Neural crest cell (in vitro differentiated cells): ENCODE measurements at regions not wholly inside any gene's neighbourhood (a gene's known extent, or its start where the extent isn't known, plus 50 kb on each side); places are given as distances from the start of the nearest gene placed in this dataset.

Experiments used
- DNase-seq: peaks from one replicate; pipeline ENCODE4 v3.0.0; 2021; ENCODE audit warnings: low read depth, mixed read lengths, low spot score
- H3K27ac Mint-ChIP-seq: one replicate; pipeline ENCODE4 v1.8.0; 2021; ENCODE audit warnings: mild to moderate bottlenecking, mixed read lengths; ENCODE audit not compliant: unreplicated experiment
- H3K27me3 Mint-ChIP-seq: 2 replicates; pipeline ENCODE4 v1.8.0; 2021; ENCODE audit warnings: low read depth, mild to moderate bottlenecking, mixed read lengths
- H3K36me3 Mint-ChIP-seq: 2 replicates; pipeline ENCODE4 v1.8.0; 2021; ENCODE audit warnings: low read depth, mild to moderate bottlenecking, mixed read lengths
- H3K4me1 Mint-ChIP-seq: 2 replicates; pipeline ENCODE4 v1.8.0; 2021; ENCODE audit warnings: mixed read lengths
- H3K4me3 Mint-ChIP-seq: one replicate; pipeline ENCODE4 v1.8.0; 2021; ENCODE audit warnings: mild to moderate bottlenecking, mixed read lengths
- H3K9me3 Mint-ChIP-seq: 2 replicates; pipeline ENCODE4 v1.8.0; 2021; ENCODE audit warnings: mixed read lengths
- TF ChIP-seq, protein P1 (sequence below): fragments of 200-600 bp; sonication (generic); conservative IDR thresholded peaks from 2 replicates; pipeline ENCODE4 v1.5.0; 2021; ENCODE audit warnings: antibody characterized with exemption, mild to moderate bottlenecking

DNA sequence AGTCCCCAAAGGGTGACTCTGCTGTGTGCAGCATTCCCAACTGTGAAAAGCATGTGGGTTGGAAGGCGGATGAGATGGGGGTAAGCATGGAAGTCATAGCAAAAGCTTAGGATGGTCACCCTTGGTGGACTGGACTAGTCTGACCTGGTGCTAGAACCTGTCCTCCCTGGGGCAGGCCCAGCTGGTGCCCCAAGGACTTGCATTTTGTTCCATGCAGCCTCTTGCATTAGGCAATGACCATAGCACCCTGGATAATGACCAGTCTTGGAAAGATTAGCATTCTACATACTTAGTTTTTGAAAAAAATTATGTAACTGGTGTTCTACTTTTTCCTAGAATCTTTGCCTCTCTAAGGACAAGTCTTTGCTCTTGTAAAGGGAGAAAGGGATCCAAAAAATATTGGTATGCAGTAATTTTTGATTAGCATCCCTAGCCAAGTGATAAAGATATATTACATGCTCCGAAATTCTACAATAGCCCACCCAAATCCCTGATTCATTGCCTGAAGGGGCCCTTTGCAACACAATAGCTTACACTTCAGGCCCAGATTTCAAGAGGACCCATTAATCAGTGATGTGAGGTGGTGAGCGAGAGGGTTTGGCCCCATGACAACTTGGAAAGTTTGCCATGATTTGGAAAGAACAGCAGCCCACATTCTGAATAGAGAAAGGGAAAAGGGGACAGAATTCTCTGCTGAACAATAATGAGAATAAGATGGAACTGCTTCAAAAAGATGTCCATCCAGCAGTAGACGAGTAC is 93.3 kb upstream of the CD180 start:
- Mint-ChIP-seq H3K27me3 (no peaks in the 10 kb centered on the region), H3K36me3 (peaks cover 2% of the 10 kb centered on the region), H3K9me3 (peaks cover 3% of the 10 kb centered on the region), H3K27ac (no peak overlapping the region), H3K4me3 (no peak overlapping the region), H3K4me1 (peaks cover 47% of the 10 kb centered on the region)
- DNase-seq, result no peak
- TF ChIP-seq, protein P1, sequence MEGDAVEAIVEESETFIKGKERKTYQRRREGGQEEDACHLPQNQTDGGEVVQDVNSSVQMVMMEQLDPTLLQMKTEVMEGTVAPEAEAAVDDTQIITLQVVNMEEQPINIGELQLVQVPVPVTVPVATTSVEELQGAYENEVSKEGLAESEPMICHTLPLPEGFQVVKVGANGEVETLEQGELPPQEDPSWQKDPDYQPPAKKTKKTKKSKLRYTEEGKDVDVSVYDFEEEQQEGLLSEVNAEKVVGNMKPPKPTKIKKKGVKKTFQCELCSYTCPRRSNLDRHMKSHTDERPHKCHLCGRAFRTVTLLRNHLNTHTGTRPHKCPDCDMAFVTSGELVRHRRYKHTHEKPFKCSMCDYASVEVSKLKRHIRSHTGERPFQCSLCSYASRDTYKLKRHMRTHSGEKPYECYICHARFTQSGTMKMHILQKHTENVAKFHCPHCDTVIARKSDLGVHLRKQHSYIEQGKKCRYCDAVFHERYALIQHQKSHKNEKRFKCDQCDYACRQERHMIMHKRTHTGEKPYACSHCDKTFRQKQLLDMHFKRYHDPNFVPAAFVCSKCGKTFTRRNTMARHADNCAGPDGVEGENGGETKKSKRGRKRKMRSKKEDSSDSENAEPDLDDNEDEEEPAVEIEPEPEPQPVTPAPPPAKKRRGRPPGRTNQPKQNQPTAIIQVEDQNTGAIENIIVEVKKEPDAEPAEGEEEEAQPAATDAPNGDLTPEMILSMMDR, result no peak

DNA sequence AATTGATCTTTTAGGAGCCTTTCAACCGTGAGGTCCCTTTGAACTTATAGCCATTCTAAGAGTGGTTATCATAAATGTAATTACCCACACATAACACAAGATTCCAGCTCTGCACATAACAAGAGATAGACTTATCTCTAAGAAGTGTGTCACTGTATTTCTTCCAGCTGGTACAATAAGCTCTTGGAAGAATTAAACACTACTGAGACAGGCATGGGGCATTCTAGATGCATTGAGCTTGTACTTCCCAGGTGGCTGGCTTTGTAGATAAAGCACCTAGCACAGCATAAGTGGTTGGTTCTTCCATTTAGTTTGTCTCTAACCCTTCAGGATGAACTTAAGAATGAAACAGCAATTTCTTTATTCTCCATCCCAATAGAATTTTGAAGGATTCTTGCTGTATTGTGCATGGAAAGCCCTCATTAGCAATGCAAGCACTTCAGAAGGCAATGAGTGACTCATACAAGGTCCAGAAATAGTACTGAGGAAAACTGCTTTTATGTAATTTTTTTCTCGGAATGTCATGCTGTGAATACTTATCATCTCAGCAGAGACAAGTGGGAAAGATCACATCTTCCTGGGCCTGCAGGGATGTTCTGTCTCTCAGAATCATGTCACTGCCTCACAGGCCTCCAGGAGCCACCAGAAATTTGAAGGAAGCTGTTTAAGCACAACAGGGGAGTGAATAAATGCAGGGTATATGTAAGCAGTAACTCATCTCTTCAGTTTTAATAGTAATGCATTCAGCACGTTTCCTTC is 91.1 kb upstream of the CD180 start:
- TF ChIP-seq, protein P1, result no peak
- no peak overlapping the region for H3K27ac Mint-ChIP-seq
- H3K36me3 Mint-ChIP-seq, result peaks cover 5% of the 10 kb centered on the region
- peaks cover 45% of the 10 kb centered on the region for H3K4me1 Mint-ChIP-seq
- peaks cover 3% of the 10 kb centered on the region for H3K9me3 Mint-ChIP-seq
- no peaks in the 10 kb centered on the region for H3K27me3 Mint-ChIP-seq
- no peak overlapping the region for H3K4me3 Mint-ChIP-seq
- no peak for DNase-seq

GRCh38 chr5:67286006-67286405 is 89.4 kb upstream of the CD180 start:
- Mint-ChIP-seq H3K36me3 (peaks cover 8% of the 10 kb centered on the region), H3K27ac (no peak overlapping the region), H3K27me3 (no peaks in the 10 kb centered on the region)

GRCh38 chr5:67283988-67284487 is 87.4 kb upstream of the CD180 start:
- peaks cover 28% of the 10 kb centered on the region for H3K4me1 Mint-ChIP-seq
- H3K27ac Mint-ChIP-seq, result no peak overlapping the region
- H3K36me3 Mint-ChIP-seq, result peaks cover 11% of the 10 kb centered on the region
- no peaks in the 10 kb centered on the region for H3K27me3 Mint-ChIP-seq
- DNase-seq, result no peak
- H3K9me3 Mint-ChIP-seq, result peaks cover 5% of the 10 kb centered on the region
- no peak overlapping the region for H3K4me3 Mint-ChIP-seq
- TF ChIP-seq, protein P1, result no peak

More at GRCh38 chr5:67286006-67286405, 89.4 kb upstream of the CD180 start:
- Mint-ChIP-seq H3K9me3 (peaks cover 3% of the 10 kb centered on the region), H3K4me1 (peaks cover 29% of the 10 kb centered on the region), H3K4me3 (no peak overlapping the region)
- TF ChIP-seq, protein P1, result no peak
- no peak for DNase-seq

DNA sequence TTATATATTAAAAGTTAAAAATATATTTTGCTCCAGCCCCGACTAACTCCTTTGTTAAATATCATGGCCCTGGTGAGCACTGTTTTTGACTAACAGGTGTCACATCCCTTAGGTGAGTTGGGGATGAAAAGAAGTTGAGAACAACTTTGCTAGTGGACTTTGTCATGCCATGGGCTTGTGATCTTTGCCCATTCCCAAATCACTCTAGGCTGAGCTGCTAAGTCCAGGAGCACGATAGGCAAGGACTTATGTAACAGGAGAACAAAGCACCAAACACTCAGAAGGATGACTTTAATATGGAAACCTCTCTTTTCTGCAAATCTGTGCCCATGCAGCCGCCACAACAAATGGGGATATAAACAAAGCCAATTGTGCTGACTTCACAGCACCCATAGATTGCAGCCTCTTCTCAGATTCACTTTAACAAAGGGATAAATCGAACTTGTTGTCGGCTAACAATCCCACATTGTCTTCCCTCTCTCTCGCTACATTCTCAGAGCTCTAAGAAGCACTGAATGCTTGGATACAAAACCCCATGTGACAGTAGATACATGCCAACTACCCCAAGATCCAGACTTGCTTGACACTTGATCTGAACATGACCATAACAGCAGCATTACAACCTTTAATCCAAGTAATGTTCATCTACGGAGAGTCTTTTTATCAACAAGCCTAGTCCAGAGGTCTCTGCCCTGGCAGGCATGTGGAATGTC is 86.8 kb upstream of the CD180 start:
- Mint-ChIP-seq H3K4me3 (no peak overlapping the region), H3K36me3 (peaks cover 12% of the 10 kb centered on the region), H3K27me3 (no peaks in the 10 kb centered on the region), H3K27ac (no peak overlapping the region), H3K4me1 (peaks cover 25% of the 10 kb centered on the region), H3K9me3 (peaks cover 8% of the 10 kb centered on the region)
- DNase-seq, result no peak
- TF ChIP-seq, protein P1, result no peak
